ENCODE measurements at regions not wholly inside any gene's neighbourhood (a gene's known extent, or its start where the extent isn't known, plus 50 kb on each side); places are given as distances from the start of the nearest gene placed in this dataset.

DNA sequence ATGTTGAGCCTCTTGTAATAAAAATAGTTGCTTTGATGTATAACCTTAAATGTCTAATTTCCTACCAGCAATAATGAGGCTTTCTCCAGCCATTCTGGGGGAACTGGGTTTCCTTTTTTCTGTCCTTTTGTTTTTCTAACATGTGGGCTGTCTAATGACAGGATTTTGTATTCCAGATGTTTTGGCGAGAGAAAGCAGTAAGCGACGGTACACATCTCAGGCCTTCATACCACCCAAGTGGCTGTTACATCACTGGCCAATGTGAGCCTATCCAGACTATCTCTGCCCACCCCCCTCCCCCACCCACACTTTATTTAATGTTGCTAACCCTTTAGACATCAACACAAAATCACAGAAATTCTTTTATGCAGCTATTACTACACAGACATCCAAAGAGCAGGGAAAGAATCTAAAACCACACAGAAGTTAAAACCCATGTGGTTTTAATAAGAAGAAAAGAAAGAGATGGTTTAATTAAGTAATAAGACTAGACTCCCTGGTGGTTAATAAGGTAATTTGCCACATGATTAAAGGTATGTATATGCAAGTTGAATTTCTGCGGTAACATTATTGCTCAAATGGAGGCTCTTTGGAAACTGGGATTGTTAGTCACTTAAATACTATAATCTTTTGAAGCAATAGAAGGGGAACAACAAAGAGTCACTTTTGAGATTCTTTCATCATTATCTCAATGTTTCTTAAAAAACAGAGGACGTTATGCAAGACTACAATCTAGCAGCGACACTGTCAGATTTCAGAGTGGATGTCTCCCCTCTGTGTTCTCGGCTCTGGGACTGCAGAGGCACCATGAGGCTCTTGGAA, 365.1 kb downstream of the ENC1 start:
- TF ChIP-seq TBP (IDR thresholded peaks at IDR 0.05; ENCODE audit: low read depth, low read length): no peak
- no peak for TF ChIP-seq POLR2A (IDR thresholded peaks at IDR 0.05; ENCODE audit: control extremely low read depth in 1 of 2, low read depth in 2 of 2, low read length in 2 of 2)
- TF ChIP-seq CTCF (IDR thresholded peaks at IDR 0.05; ENCODE audit: control extremely low read depth in 1 of 3, insufficient read depth in 1 of 3, low read depth in 1 of 3, low read length in 3 of 3): no peak
- TF ChIP-seq TAF1 (IDR thresholded peaks at IDR 0.05; ENCODE audit: low read depth, low read length): no peak
- TF ChIP-seq POLR2AphosphoS5 (IDR thresholded peaks at IDR 0.05; ENCODE audit: low read depth, low read length): no peak
